WTC11 (cell line): ENCODE measurements at regions not wholly inside any gene's neighbourhood (a gene's known extent, or its start where the extent isn't known, plus 50 kb on each side); places are given as distances from the start of the nearest gene placed in this dataset.

ENCODE experiments used
- ATAC-seq: fragments of 200-7000 bp; cut with Tn5 transposase; 2 replicates; pipeline ENCODE4 v1.10.0; 2021; ENCODE audit warnings: mild to moderate bottlenecking, moderate library complexity
- CTCF ChIA-PET: fragments of 300-600 bp; sonication (Branson Sonifier 250); formaldehyde crosslinking; loops from one replicate; lab custom pipeline; 2021; ENCODE audit warnings: antibody characterized with exemption; lab: Charles Lee
- POLR2A ChIA-PET: fragments of 350-600 bp; sonication (Branson Sonifier 250); formaldehyde crosslinking; loops from one replicate; lab custom pipeline; 2021; ENCODE audit warnings: antibody characterized with exemption; lab: Charles Lee
- DNase-seq: peaks from one replicate; pipeline ENCODE4 v3.0.0; 2021; ENCODE audit warnings: low spot score
- H3K27ac Mint-ChIP-seq: 2 replicates; pipeline ENCODE4 v1.8.0; 2021; ENCODE audit warnings: mixed read lengths
- H3K27me3 Mint-ChIP-seq: 2 replicates; pipeline ENCODE4 v1.8.0; 2021; ENCODE audit warnings: low read depth, mild to moderate bottlenecking, moderate library complexity, mixed read lengths
- H3K36me3 Mint-ChIP-seq: 2 replicates; pipeline ENCODE4 v1.8.0; 2021; ENCODE audit warnings: mixed read lengths
- H3K4me1 Mint-ChIP-seq: 2 replicates; pipeline ENCODE4 v1.8.0; 2022; ENCODE audit warnings: mixed read lengths
- H3K4me3 Mint-ChIP-seq: 2 replicates; pipeline ENCODE4 v1.8.0; 2021; ENCODE audit warnings: mild to moderate bottlenecking, moderate library complexity, mixed read lengths
- H3K9me3 Mint-ChIP-seq: 2 replicates; pipeline ENCODE4 v1.8.0; 2021; ENCODE audit warnings: mixed read lengths
- E2F1 ChIP-seq: sonication (generic); formaldehyde crosslinking; IDR thresholded peaks from 2 replicates; pipeline ENCODE4 v1.8.0; 2022; ENCODE audit warnings: mild to moderate bottlenecking, missing genetic modification reagents
- FOXJ3 ChIP-seq: sonication (generic); formaldehyde crosslinking; IDR thresholded peaks from 2 replicates; pipeline ENCODE4 v1.9.0; 2021; ENCODE audit warnings: missing genetic modification reagents, mild to moderate bottlenecking, borderline replicate concordance
- FOXK1 ChIP-seq: sonication (generic); formaldehyde crosslinking; IDR thresholded peaks from 2 replicates; pipeline ENCODE4 v1.8.0; 2022; ENCODE audit warnings: mild to moderate bottlenecking, moderate library complexity, missing genetic modification reagents
- FOXP1 ChIP-seq: sonication (generic); formaldehyde crosslinking; IDR thresholded peaks from 2 replicates; pipeline ENCODE4 v1.8.0; 2022; ENCODE audit warnings: missing genetic modification reagents, mild to moderate bottlenecking, moderate library complexity, borderline replicate concordance
- FOXP4 ChIP-seq: sonication (generic); formaldehyde crosslinking; IDR thresholded peaks from 2 replicates; pipeline ENCODE4 v1.8.0; 2022; ENCODE audit warnings: mild to moderate bottlenecking, missing genetic modification reagents
- GABPB1 ChIP-seq: sonication (generic); formaldehyde crosslinking; IDR thresholded peaks from 2 replicates; pipeline ENCODE4 v1.8.1; 2023; ENCODE audit warnings: mild to moderate bottlenecking, missing genetic modification reagents
- GTF2I ChIP-seq: fragments of 250-450 bp; sonication (Bioruptor Pico); conservative IDR thresholded peaks from 2 replicates; pipeline ENCODE4 v1.4.0; 2021; ENCODE audit warnings: mild to moderate bottlenecking
- JUN ChIP-seq: sonication (generic); formaldehyde crosslinking; IDR thresholded peaks from 2 replicates; pipeline ENCODE4 v1.8.0; 2023; ENCODE audit warnings: mild to moderate bottlenecking, missing genetic modification reagents
- MAX ChIP-seq: sonication (generic); formaldehyde crosslinking; IDR thresholded peaks from 2 replicates; pipeline ENCODE4 v1.8.0; 2022; ENCODE audit warnings: mild to moderate bottlenecking, missing genetic modification reagents
- MXD4 ChIP-seq: fragments of 250-450 bp; sonication (Bioruptor Pico); IDR thresholded peaks from 2 replicates; pipeline ENCODE4 v1.8.0; 2021; ENCODE audit warnings: mild to moderate bottlenecking, moderate library complexity, borderline replicate concordance
- NFATC4 ChIP-seq: fragments of 250-450 bp; sonication (Bioruptor Pico); IDR thresholded peaks from 2 replicates; pipeline ENCODE4 v1.9.0; 2021; ENCODE audit warnings: mild to moderate bottlenecking
- NFYB ChIP-seq: sonication (generic); formaldehyde crosslinking; conservative IDR thresholded peaks from 2 replicates; pipeline ENCODE4 v1.8.0; 2022; ENCODE audit warnings: low read depth, missing genetic modification reagents
- NR2C2 ChIP-seq: sonication (generic); formaldehyde crosslinking; IDR thresholded peaks from 2 replicates; pipeline ENCODE4 v1.8.0; 2022; ENCODE audit warnings: mild to moderate bottlenecking, missing genetic modification reagents
- RELA ChIP-seq: sonication (generic); formaldehyde crosslinking; IDR thresholded peaks from 2 replicates; pipeline ENCODE4 v1.8.1; 2022; ENCODE audit warnings: missing genetic modification reagents, mild to moderate bottlenecking, borderline replicate concordance
- SP1 ChIP-seq: sonication (generic); formaldehyde crosslinking; conservative IDR thresholded peaks from 2 replicates; pipeline ENCODE4 v1.8.1; 2022; ENCODE audit warnings: missing genetic modification reagents
- STAT6 ChIP-seq: sonication (generic); formaldehyde crosslinking; conservative IDR thresholded peaks from 2 replicates; pipeline ENCODE4 v1.8.1; 2023; ENCODE audit warnings: mild to moderate bottlenecking, low read depth, missing genetic modification reagents, moderate library complexity
- TEAD1 ChIP-seq: sonication (generic); formaldehyde crosslinking; IDR thresholded peaks from 2 replicates; pipeline ENCODE4 v1.8.0; 2022; ENCODE audit warnings: mild to moderate bottlenecking, missing genetic modification reagents
- ZMAT4 ChIP-seq: fragments of 250-450 bp; sonication (Bioruptor Pico); IDR thresholded peaks from 2 replicates; pipeline ENCODE4 v1.9.0; 2021; ENCODE audit warnings: mild to moderate bottlenecking
- ZNF138 ChIP-seq: sonication (generic); formaldehyde crosslinking; conservative IDR thresholded peaks from 2 replicates; pipeline ENCODE4 v1.8.1; 2022; ENCODE audit warnings: mild to moderate bottlenecking, moderate library complexity, missing genetic modification reagents
- ZNF263 ChIP-seq: sonication (generic); formaldehyde crosslinking; IDR thresholded peaks from 2 replicates; pipeline ENCODE4 v1.8.1; 2022; ENCODE audit warnings: low read depth, mild to moderate bottlenecking, moderate library complexity, missing genetic modification reagents
- ZNF317 ChIP-seq: sonication (generic); formaldehyde crosslinking; IDR thresholded peaks from 2 replicates; pipeline ENCODE4 v1.8.1; 2023; ENCODE audit warnings: low read depth, mild to moderate bottlenecking, moderate library complexity, missing genetic modification reagents, borderline replicate concordance
- ZNF423 ChIP-seq: fragments of 250-450 bp; sonication (Bioruptor Pico); IDR thresholded peaks from 2 replicates; pipeline ENCODE4 v2.1.2; 2022; ENCODE audit warnings: mild to moderate bottlenecking, moderate library complexity
- TF ChIP-seq, protein P1 (sequence below): sonication (generic); formaldehyde crosslinking; IDR thresholded peaks from 2 replicates; pipeline ENCODE4 v1.8.1; 2023; ENCODE audit warnings: mild to moderate bottlenecking, missing genetic modification reagents
- TF ChIP-seq, protein P2 (sequence below): sonication (generic); formaldehyde crosslinking; conservative IDR thresholded peaks from 2 replicates; pipeline ENCODE4 v1.8.1; 2022; ENCODE audit warnings: mild to moderate bottlenecking, missing genetic modification reagents

DNA sequence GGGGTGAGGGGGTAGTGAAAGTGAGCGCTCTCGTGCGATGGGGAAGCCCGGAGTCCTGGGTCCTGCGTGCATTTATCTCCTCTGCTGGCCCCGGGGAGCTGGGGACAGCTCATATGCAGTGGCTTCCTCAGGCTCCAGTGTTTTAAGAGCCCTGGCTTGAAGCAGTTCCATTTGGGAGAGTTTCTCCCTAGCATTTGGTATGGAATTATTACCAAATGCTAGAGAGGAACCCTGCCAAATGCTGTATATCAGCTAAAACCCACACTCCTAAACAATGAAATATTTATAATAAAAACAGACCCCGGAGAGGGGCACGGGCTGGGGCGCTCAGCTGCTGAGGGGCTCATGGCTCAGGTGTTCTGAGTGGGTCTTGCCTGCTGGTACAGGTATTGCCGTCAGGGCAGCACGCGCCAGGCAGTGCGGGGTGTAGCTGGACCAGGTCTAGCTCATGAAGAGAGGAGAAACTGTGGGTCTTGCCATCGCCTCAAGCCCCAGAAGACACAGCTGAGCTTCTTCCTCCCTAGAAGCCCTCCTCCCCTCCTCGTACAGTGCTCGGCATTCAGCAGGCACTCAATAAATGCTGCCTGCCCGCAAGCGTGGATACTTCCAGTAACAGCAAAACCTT is 163.6 kb upstream of the ZNF536 start:
- POLR2A ChIA-PET = no interaction called here
- ATAC-seq (no peak), DNase-seq (no peak)
- Mint-ChIP-seq H3K4me3 (no peak overlapping the region), H3K9me3 (no peaks in the 10 kb centered on the region), H3K27ac (no peak overlapping the region), H3K4me1 (0 out of 2 replicates have a peak, but pooled peaks cover 9% of the 10 kb centered on the region), H3K36me3 (no peaks in the 10 kb centered on the region), H3K27me3 (0 out of 2 replicates have a peak, but pooled peaks cover 2% of the 10 kb centered on the region)
- CTCF ChIA-PET = interaction anchor here (0.7 to 1.5 kb wide), 2 partner anchors 13 to 123 kb away, joined by 3 to 4 read pairs; no protein-coding TSS in a partner anchor
- TF ChIP-seq, protein P1, sequence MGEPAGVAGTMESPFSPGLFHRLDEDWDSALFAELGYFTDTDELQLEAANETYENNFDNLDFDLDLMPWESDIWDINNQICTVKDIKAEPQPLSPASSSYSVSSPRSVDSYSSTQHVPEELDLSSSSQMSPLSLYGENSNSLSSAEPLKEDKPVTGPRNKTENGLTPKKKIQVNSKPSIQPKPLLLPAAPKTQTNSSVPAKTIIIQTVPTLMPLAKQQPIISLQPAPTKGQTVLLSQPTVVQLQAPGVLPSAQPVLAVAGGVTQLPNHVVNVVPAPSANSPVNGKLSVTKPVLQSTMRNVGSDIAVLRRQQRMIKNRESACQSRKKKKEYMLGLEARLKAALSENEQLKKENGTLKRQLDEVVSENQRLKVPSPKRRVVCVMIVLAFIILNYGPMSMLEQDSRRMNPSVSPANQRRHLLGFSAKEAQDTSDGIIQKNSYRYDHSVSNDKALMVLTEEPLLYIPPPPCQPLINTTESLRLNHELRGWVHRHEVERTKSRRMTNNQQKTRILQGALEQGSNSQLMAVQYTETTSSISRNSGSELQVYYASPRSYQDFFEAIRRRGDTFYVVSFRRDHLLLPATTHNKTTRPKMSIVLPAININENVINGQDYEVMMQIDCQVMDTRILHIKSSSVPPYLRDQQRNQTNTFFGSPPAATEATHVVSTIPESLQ (CRISPR knock-in tag) = no peak
- TF ChIP-seq ZNF138 (CRISPR knock-in tag) (no peak), MXD4 (CRISPR knock-in tag) (no peak), STAT6 (no peak), NFATC4 (CRISPR knock-in tag) (no peak), ZMAT4 (CRISPR knock-in tag) (no peak), NFYB (CRISPR knock-in tag) (no peak)
- TF ChIP-seq, protein P2, sequence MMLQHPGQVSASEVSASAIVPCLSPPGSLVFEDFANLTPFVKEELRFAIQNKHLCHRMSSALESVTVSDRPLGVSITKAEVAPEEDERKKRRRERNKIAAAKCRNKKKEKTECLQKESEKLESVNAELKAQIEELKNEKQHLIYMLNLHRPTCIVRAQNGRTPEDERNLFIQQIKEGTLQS (CRISPR knock-in tag) = no peak
- TF ChIP-seq, all 79 proteins: peak for 0

GRCh38 chr19:30209617-30210600 is 162.3 kb upstream of the ZNF536 start:
- ChIA-PET POLR2A (interaction anchor here (0.6 kb wide), 1 partner anchor 51 kb away, joined by 3 read pairs; no protein-coding TSS in a partner anchor), CTCF (interaction anchor here (1.5 kb wide), 1 partner anchor 12 kb away, joined by 4 read pairs; no protein-coding TSS in a partner anchor)

More at GRCh38 chr19:30209617-30210600, 162.3 kb upstream of the ZNF536 start:
- Mint-ChIP-seq H3K27ac (no peak overlapping the region), H3K4me3 (no peak overlapping the region), H3K4me1 (peaks cover 13% of the 10 kb centered on the region), H3K9me3 (no peaks in the 10 kb centered on the region), H3K27me3 (0 out of 2 replicates have a peak, but pooled peaks cover 2% of the 10 kb centered on the region), H3K36me3 (no peaks in the 10 kb centered on the region)
- ATAC-seq = peak; percentile 56; the same call in 1 of the 2 replicates
- no peak for TF ChIP-seq MAX
- no peak for TF ChIP-seq GABPB1 (CRISPR knock-in tag)
- TF ChIP-seq NFYB (CRISPR knock-in tag) = no peak
- no peak for TF ChIP-seq FOXP1 (CRISPR knock-in tag)
- TF ChIP-seq FOXP4 (CRISPR knock-in tag) = no peak
- no peak for TF ChIP-seq FOXJ3
- TF ChIP-seq RELA (CRISPR knock-in tag) = no peak
- TF ChIP-seq FOXK1 (CRISPR knock-in tag) = no peak
- no peak for TF ChIP-seq TEAD1
- TF ChIP-seq ZNF317 (CRISPR knock-in tag) = no peak
- no peak for TF ChIP-seq GTF2I
- TF ChIP-seq ZNF263 = no peak
- TF ChIP-seq JUN = no peak
- TF ChIP-seq NFATC4 (CRISPR knock-in tag) = no peak
- no peak for TF ChIP-seq NR2C2 (CRISPR knock-in tag)
- no peak for TF ChIP-seq SP1 (CRISPR knock-in tag)
- no peak for TF ChIP-seq ZNF423
- no peak for TF ChIP-seq E2F1 (CRISPR knock-in tag)
- no peak for DNase-seq
